Endothelial cell (in vitro differentiated cells): ENCODE measurements at regions not wholly inside any gene's neighbourhood (a gene's known extent, or its start where the extent isn't known, plus 50 kb on each side); places are given as distances from the start of the nearest gene placed in this dataset.

ENCODE experiments used
- DNase-seq: peaks from one replicate; pipeline ENCODE4 v3.0.0; 2021; ENCODE audit warnings: low spot score
- H3K27ac Mint-ChIP-seq: one replicate; pipeline ENCODE4 v1.8.0; 2021; ENCODE audit warnings: mixed read lengths, inconsistent platforms; ENCODE audit not compliant: unreplicated experiment
- H3K27me3 Mint-ChIP-seq: one replicate; pipeline ENCODE4 v1.8.0; 2021; ENCODE audit warnings: mild to moderate bottlenecking, moderate library complexity, mixed read lengths, inconsistent platforms; ENCODE audit not compliant: unreplicated experiment
- H3K36me3 Mint-ChIP-seq: one replicate; pipeline ENCODE4 v1.8.0; 2021; ENCODE audit warnings: mild to moderate bottlenecking, low read depth, mixed read lengths, inconsistent platforms; ENCODE audit not compliant: unreplicated experiment
- H3K4me1 Mint-ChIP-seq: one replicate; pipeline ENCODE4 v1.8.0; 2021; ENCODE audit warnings: mild to moderate bottlenecking, mixed read lengths, inconsistent platforms; ENCODE audit not compliant: unreplicated experiment
- H3K4me3 Mint-ChIP-seq: one replicate; pipeline ENCODE4 v1.8.0; 2021; ENCODE audit warnings: mild to moderate bottlenecking, mixed read lengths, inconsistent platforms; ENCODE audit not compliant: unreplicated experiment
- H3K9me3 Mint-ChIP-seq: one replicate; pipeline ENCODE4 v1.8.0; 2021; ENCODE audit warnings: mixed read lengths, inconsistent platforms; ENCODE audit not compliant: unreplicated experiment
- TF ChIP-seq, protein P1 (sequence below): fragments of 200-600 bp; sonication (generic); IDR thresholded peaks from one replicate; pipeline ENCODE4 v1.5.0; 2021; ENCODE audit warnings: antibody characterized with exemption; ENCODE audit not compliant: unreplicated experiment

DNA sequence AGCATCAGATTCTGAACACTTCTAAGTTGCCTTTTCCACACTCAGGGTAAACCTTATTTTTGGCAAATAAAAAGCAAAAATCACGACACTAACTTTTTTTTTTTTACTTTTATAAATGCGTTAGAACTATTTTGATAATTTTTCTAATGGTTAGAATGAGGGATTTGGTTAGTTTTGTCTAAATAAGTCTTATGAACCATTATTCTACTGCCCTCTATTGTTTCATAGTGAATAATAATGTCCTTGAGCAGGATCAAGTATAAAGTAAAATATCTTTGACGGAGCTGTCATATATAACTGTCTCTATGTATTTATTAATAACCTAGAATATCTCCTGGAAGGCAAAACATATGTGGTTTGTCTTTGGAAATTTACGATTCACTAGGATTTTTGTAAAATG is 631.8 kb downstream of the GABRG2 start:
- TF ChIP-seq, protein P1, sequence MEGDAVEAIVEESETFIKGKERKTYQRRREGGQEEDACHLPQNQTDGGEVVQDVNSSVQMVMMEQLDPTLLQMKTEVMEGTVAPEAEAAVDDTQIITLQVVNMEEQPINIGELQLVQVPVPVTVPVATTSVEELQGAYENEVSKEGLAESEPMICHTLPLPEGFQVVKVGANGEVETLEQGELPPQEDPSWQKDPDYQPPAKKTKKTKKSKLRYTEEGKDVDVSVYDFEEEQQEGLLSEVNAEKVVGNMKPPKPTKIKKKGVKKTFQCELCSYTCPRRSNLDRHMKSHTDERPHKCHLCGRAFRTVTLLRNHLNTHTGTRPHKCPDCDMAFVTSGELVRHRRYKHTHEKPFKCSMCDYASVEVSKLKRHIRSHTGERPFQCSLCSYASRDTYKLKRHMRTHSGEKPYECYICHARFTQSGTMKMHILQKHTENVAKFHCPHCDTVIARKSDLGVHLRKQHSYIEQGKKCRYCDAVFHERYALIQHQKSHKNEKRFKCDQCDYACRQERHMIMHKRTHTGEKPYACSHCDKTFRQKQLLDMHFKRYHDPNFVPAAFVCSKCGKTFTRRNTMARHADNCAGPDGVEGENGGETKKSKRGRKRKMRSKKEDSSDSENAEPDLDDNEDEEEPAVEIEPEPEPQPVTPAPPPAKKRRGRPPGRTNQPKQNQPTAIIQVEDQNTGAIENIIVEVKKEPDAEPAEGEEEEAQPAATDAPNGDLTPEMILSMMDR: no peak
- Mint-ChIP-seq H3K27me3 (no peaks in the 10 kb centered on the region), H3K4me3 (no peak overlapping the region), H3K36me3 (peaks cover 5% of the 10 kb centered on the region), H3K9me3 (peaks cover 8% of the 10 kb centered on the region), H3K4me1 (no peaks in the 10 kb centered on the region), H3K27ac (no peak overlapping the region)
- DNase-seq: no peak

DNA sequence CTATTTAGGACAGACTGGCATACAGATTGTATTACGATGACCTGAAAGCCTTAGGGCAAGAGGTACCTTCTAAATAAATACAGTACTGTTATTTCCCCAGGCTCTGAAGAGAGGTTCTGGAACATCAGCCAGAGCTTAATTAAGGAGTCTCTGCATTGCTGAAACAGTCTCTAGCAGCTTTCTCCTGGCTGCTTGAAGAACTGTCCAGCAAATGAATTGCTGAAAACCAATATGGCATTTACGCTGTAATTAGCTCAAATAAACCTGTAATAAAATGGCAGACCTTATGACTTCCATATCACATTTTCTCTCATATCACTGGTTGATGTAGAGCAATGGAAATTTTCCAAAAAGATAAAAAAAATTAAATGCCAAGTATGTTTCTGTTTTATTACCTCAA is 636.3 kb downstream of the GABRG2 start:
- TF ChIP-seq, protein P1: no peak
- H3K36me3 Mint-ChIP-seq: no peaks in the 10 kb centered on the region
- H3K9me3 Mint-ChIP-seq: no peaks in the 10 kb centered on the region
- H3K4me1 Mint-ChIP-seq: no peaks in the 10 kb centered on the region
- H3K27ac Mint-ChIP-seq: no peak overlapping the region
- no peak for DNase-seq
- no peak overlapping the region for H3K4me3 Mint-ChIP-seq
- no peaks in the 10 kb centered on the region for H3K27me3 Mint-ChIP-seq

DNA sequence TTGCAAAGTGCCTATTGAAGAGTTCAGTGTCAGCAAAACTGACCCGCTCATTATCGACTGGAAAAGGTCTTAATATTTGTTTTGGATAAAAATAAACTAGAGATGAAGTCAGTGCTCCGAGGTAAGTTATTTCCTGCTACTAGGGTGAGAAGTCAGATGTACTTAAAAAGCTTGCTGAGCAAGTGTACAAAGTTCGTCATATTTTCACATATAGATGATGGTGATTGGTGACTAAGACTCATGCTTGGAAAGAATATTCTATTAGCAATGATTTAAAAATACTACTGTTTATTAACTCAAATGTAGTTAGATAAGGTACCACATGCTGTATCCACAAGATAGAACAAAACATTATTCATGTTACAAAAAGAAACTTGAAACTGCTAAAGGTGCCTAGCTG is 643.7 kb downstream of the GABRG2 start:
- Mint-ChIP-seq H3K36me3 (no peaks in the 10 kb centered on the region), H3K4me1 (no peaks in the 10 kb centered on the region), H3K9me3 (no peaks in the 10 kb centered on the region)

DNA sequence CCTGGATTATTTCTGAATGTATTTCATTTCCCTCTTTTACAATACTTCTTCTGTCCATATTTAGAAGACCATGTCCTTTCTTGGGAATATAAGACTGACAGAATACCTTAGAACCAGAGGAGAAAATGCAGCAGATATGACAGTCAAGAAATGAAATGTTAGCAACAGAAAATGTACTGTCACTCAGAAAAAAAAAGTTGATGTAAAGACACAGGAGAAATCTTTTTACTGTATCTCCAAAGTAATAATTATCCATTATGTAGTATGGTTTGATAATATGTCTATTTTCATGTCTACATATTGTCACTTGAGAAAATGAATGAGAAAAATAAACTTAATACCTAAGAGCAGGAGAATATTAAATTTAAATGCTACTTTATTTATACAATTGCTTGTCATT is 652.1 kb downstream of the GABRG2 start:
- Mint-ChIP-seq H3K27me3 (peaks cover 1% of the 10 kb centered on the region), H3K4me3 (no peak overlapping the region), H3K9me3 (peaks cover 11% of the 10 kb centered on the region), H3K36me3 (peaks cover 2% of the 10 kb centered on the region), H3K27ac (no peak overlapping the region), H3K4me1 (no peaks in the 10 kb centered on the region)
- no peak for DNase-seq
- TF ChIP-seq, protein P1: no peak

More for the DNA sequence above, 643.7 kb downstream of the GABRG2 start:
- H3K4me3 Mint-ChIP-seq: no peak overlapping the region
- no peak overlapping the region for H3K27ac Mint-ChIP-seq
- no peaks in the 10 kb centered on the region for H3K27me3 Mint-ChIP-seq
- DNase-seq: no peak
- TF ChIP-seq, protein P1: no peak

DNA sequence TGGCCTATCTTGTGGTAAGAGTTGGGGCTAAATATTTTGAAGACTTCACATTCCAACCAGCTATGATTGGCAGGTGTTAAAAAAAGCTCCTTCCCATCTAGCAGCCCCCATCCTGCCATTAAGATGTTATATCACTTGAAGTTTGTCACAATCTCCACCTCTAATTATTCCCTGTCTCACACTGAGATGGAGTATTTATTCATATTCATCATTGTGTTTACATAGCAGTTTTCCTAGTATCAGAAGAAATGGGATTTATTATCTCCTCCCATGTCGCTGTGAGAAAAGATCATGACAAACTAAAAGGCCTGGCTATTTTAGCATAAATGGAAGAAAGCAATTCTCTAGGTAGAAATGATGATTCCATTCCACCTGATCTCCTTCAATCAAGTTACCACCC is 653.6 kb downstream of the GABRG2 start:
- Mint-ChIP-seq H3K9me3 (peaks cover 11% of the 10 kb centered on the region), H3K36me3 (peaks cover 2% of the 10 kb centered on the region), H3K27me3 (peaks cover 1% of the 10 kb centered on the region), H3K4me3 (no peak overlapping the region), H3K4me1 (no peaks in the 10 kb centered on the region), H3K27ac (no peak overlapping the region)
- TF ChIP-seq, protein P1: no peak
- DNase-seq: no peak
